ENCODE measurements at regions not wholly inside any gene's neighbourhood (a gene's known extent, or its start where the extent isn't known, plus 50 kb on each side); places are given as distances from the start of the nearest gene placed in this dataset.

GRCh38 chr6:23637296-23637695 lies 488.7 kb upstream of the NRSN1 start:
- Histone ChIP-seq H3K4me3 (no peak overlapping the region), H3K36me3 (no peaks in the 10 kb centered on the region), H3K27ac (replicated peaks in 1 of 4) (no peak overlapping the region), H3K4me1 (no peaks in the 10 kb centered on the region), H3K9me3 (no peaks in the 10 kb centered on the region), H3K27me3 (no peaks in the 10 kb centered on the region)
- DNase-seq (ENCODE audit: extremely low spot score): no peak
- intact Hi-C loops (cut with DNase I): no loop called here
- WGBS: 82% methylated on average over 6 of the region's 6 CpGs
- TF ChIP-seq POLR2A (IDR thresholded peaks at IDR 0.05; ENCODE audit: low read depth): no peak
- no peak for TF ChIP-seq CTCF (IDR thresholded peaks at IDR 0.05)
- TF ChIP-seq POLR2AphosphoS5 (IDR thresholded peaks at IDR 0.05): no peak
- TF ChIP-seq EP300 (IDR thresholded peaks at IDR 0.05): no peak

- intact Hi-C loops (cut with DNase I): no loop called here
- H3K4me3 ChIP-seq: no peak overlapping the region
- no peaks in the 10 kb centered on the region for H3K36me3 ChIP-seq
- DNase-seq (ENCODE audit: extremely low spot score): no peak
- no peak for TF ChIP-seq CTCF (IDR thresholded peaks at IDR 0.05)
- TF ChIP-seq POLR2AphosphoS5 (IDR thresholded peaks at IDR 0.05): no peak
- TF ChIP-seq EP300 (IDR thresholded peaks at IDR 0.05): no peak
- TF ChIP-seq POLR2A (IDR thresholded peaks at IDR 0.05; ENCODE audit: low read depth): no peak
- H3K27ac ChIP-seq (replicated peaks in 1 of 4): no peak overlapping the region
- no peaks in the 10 kb centered on the region for H3K9me3 ChIP-seq
- 64% methylated on average over 1 of the region's 1 CpG for WGBS
- H3K4me1 ChIP-seq: peaks cover 0 to 10% (median 3%) of the 10 kb centered on the region in 4 donors
- no peaks in the 10 kb centered on the region for H3K27me3 ChIP-seq
These were observed 483.2 kb upstream of the NRSN1 start for GRCh38 chr6:23642849-23643248.

- TF ChIP-seq EP300 (IDR thresholded peaks at IDR 0.05) (no peak), CTCF (IDR thresholded peaks at IDR 0.05) (no peak), POLR2A (IDR thresholded peaks at IDR 0.05; ENCODE audit: low read depth) (no peak), POLR2AphosphoS5 (IDR thresholded peaks at IDR 0.05) (no peak)
- H3K27ac ChIP-seq (replicated peaks in 1 of 4): no peak overlapping the region
- H3K27me3 ChIP-seq: no peaks in the 10 kb centered on the region
- no peak for DNase-seq (ENCODE audit: extremely low spot score)
- H3K4me3 ChIP-seq: no peak overlapping the region
- H3K9me3 ChIP-seq: no peaks in the 10 kb centered on the region
- no peaks in the 10 kb centered on the region for H3K36me3 ChIP-seq
- intact Hi-C loops (cut with DNase I): no loop called here
- H3K4me1 ChIP-seq: peaks cover 0 to 22% (median 14%) of the 10 kb centered on the region in 4 donors
These were observed 479.0 kb upstream of the NRSN1 start for GRCh38 chr6:23647045-23647444.

- H3K36me3 ChIP-seq: no peaks in the 10 kb centered on the region
- TF ChIP-seq POLR2AphosphoS5 (IDR thresholded peaks at IDR 0.05): no peak
- no peak for TF ChIP-seq EP300 (IDR thresholded peaks at IDR 0.05)
- TF ChIP-seq CTCF (IDR thresholded peaks at IDR 0.05): no peak
- TF ChIP-seq POLR2A (IDR thresholded peaks at IDR 0.05; ENCODE audit: low read depth): no peak
- WGBS: 37% methylated on average over 5 of the region's 5 CpGs
- H3K9me3 ChIP-seq: no peaks in the 10 kb centered on the region
- H3K27me3 ChIP-seq: no peaks in the 10 kb centered on the region
- no peak for DNase-seq (ENCODE audit: extremely low spot score)
- peaks cover 0 to 22% (median 14%) of the 10 kb centered on the region in 4 donors for H3K4me1 ChIP-seq
- no peak overlapping the region for H3K4me3 ChIP-seq
- intact Hi-C loops (cut with DNase I): no loop called here
- peak overlapping the region in 3 of 4 donors; percentile 4 to 38 (median 5) for H3K27ac ChIP-seq (replicated peaks in 1 of 4)
These were observed 475.3 kb upstream of the NRSN1 start for GRCh38 chr6:23650676-23651075.

GRCh38 chr6:23654745-23655144 lies 471.3 kb upstream of the NRSN1 start:
- Histone ChIP-seq H3K4me3 (no peak overlapping the region), H3K27ac (replicated peaks in 1 of 4) (no peak overlapping the region), H3K4me1 (peaks cover 0 to 17% (median 10%) of the 10 kb centered on the region in 4 donors), H3K36me3 (no peaks in the 10 kb centered on the region), H3K27me3 (no peaks in the 10 kb centered on the region), H3K9me3 (no peaks in the 10 kb centered on the region)
- TF ChIP-seq POLR2A (IDR thresholded peaks at IDR 0.05; ENCODE audit: low read depth) (no peak), POLR2AphosphoS5 (IDR thresholded peaks at IDR 0.05) (no peak), CTCF (IDR thresholded peaks at IDR 0.05) (no peak), EP300 (IDR thresholded peaks at IDR 0.05) (no peak)
- no peak for DNase-seq (ENCODE audit: extremely low spot score)
- intact Hi-C loops (cut with DNase I): no loop called here
- WGBS: 77% methylated on average over 6 of the region's 6 CpGs

Data from esophagus muscularis mucosa (tissue), 4 donors.